ENCODE measurements at regions not wholly inside any gene's neighbourhood (a gene's known extent, or its start where the extent isn't known, plus 50 kb on each side); places are given as distances from the start of the nearest gene placed in this dataset.

DNA sequence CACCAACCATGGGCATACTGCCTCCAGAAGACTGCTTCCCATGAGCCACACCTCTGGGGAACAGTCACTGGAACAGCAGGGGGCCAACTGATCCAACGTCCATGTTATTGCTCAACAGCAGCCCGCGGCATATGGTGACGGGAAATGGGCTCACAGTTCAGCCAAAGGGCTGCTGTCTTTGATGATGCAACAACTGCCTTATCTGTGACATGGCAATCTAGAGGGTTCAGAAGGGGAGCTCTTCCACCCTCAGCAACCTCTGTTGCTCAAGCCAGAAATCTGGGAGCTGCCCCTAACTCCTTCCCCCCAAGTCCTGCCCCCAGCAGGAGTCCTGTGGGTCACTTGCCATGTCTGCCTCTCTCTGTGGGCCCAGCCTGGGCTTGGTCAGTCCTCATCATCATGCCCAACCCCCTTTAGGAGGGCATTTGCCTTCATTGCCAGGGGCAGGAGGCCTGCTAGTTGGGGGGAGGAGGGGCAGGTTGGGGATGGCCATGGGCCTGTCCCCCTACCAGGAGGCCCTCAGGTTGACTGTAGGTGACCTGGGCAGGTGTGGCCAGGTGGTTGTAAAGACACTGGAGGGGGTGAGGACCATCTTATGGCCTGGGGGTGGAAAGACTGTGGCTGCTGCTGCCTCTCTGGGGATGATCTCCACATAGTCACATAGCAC is 212.9 kb downstream of the CYP26B1 start:
- Histone ChIP-seq H3K4me1 (replicated peaks in 1 of 4; ENCODE audit: control insufficient read depth in 3 of 4, insufficient read depth in 4 of 4, low read length in 3 of 4) (no peaks in the 10 kb centered on the region; a peak in 1 of 7 replicates), H2BK15ac (ENCODE audit: low read length) (no peak overlapping the region), H3K4me2 (ENCODE audit: insufficient read depth in 1 of 2, low read depth in 2 of 2, low read length in 2 of 2) (no peak overlapping the region), H3K79me1 (ENCODE audit: low read depth, low read length) (no peaks in the 10 kb centered on the region), H3K4me3 (ENCODE audit: extremely low read depth in 1 of 4, insufficient read depth in 2 of 4, low read depth in 3 of 4, low read length in 4 of 4) (no peak overlapping the region), H2BK120ac (replicated peaks; ENCODE audit: low read depth, low read length) (no peak overlapping the region), H2AK5ac (ENCODE audit: low read depth, low read length) (no peak overlapping the region), H2BK20ac (ENCODE audit: low read length) (no peak overlapping the region), H3K14ac (ENCODE audit: insufficient read length) (no peak overlapping the region), H3K27me3 (replicated peaks in 1 of 4; ENCODE audit: control insufficient read depth in 3 of 4, extremely low read depth in 1 of 4, insufficient read depth in 3 of 4, low read length in 3 of 4) (no peaks in the 10 kb centered on the region), H4K5ac (ENCODE audit: insufficient read length, low read depth, low read length) (no peak overlapping the region), H2BK5ac (ENCODE audit: low read depth, low read length) (no peak overlapping the region), H3K79me2 (ENCODE audit: control insufficient read depth in 1 of 2, insufficient read depth in 2 of 2, low read length in 2 of 2) (no peaks in the 10 kb centered on the region), H4K8ac (ENCODE audit: extremely low read depth, insufficient read depth, low read length) (no peak overlapping the region), H3K36me3 (ENCODE audit: control insufficient read depth in 2 of 4, insufficient read depth in 4 of 4, low read length in 3 of 4) (no peaks in the 10 kb centered on the region), H3K27ac (ENCODE audit: low read depth, low read length) (no peak overlapping the region), H3K23ac (ENCODE audit: insufficient read length) (no peak overlapping the region), H3K4ac (replicated peaks; ENCODE audit: insufficient read length, low read depth, low read length) (no peak overlapping the region), H2AFZ (ENCODE audit: low read length) (no peak overlapping the region), H3K56ac (replicated peaks; ENCODE audit: insufficient read length, low read depth, low read length) (no peak overlapping the region), H3K18ac (ENCODE audit: extremely low read depth, low read length) (no peak overlapping the region), H3K9me3 (ENCODE audit: insufficient read depth in 2 of 2, low read depth in 1 of 2, low read length in 1 of 2) (no peaks in the 10 kb centered on the region), H3K9ac (replicated peaks in 1 of 4; ENCODE audit: extremely low read depth in 1 of 4, low read depth in 3 of 4, low read length in 3 of 4) (no peak overlapping the region), H4K91ac (replicated peaks; ENCODE audit: insufficient read length, low read length) (no peak overlapping the region), H2BK12ac (ENCODE audit: low read depth, low read length) (no peak overlapping the region), H3K23me2 (ENCODE audit: low read depth, low read length) (no peaks in the 10 kb centered on the region), H4K20me1 (replicated peaks in 1 of 2; ENCODE audit: control insufficient read depth in 1 of 2, insufficient read depth in 2 of 2, low read length in 2 of 2) (no peaks in the 10 kb centered on the region)
- FAIRE-seq (no peak), DNase-seq (ENCODE audit: low read depth in 1 of 2, low spot score in 2 of 2) (peak in 1 of 2 experiments; percentile 26)
- 96% methylated on average over 4 of the region's 4 CpGs; no CpG with 5 or more reads in 1 of the 2 experiments for WGBS, 2 experiments (ENCODE audit: extremely low coverage in 1 of 2, insufficient coverage in 1 of 2, insufficient read length in 1 of 2, insufficient replicate concordance in 2 of 2, low coverage in 1 of 2, low lambda C conversion rate in 2 of 2, missing lambda C conversion rate in 1 of 2)
- POLR2A ChIA-PET (ENCODE audit: partially characterized antibody) = interaction anchor here (0.6 to 2.4 kb wide), 3 partner anchors 10 to 190 kb away, joined by 3 to 5 read pairs (median 4); no protein-coding TSS in a partner anchor
- CTCF ChIA-PET (ENCODE audit: partially characterized antibody) = interaction anchor here (0.6 to 8.3 kb wide), 12 partner anchors 8 to 615 kb away, joined by 3 to 90 read pairs (median 6); no protein-coding TSS in a partner anchor
- TF ChIP-seq CEBPB (IDR thresholded peaks at IDR 0.05; ENCODE audit: low read depth, low read length) (0 out of 2 replicates have a peak, but pooled peaks have one; percentile 19), SAP30 (IDR thresholded peaks at IDR 0.05; ENCODE audit: insufficient read depth, insufficient replicate concordance, low read length) (no peak)
